OCI-LY1 (cell line): ENCODE measurements at regions not wholly inside any gene's neighbourhood (a gene's known extent, or its start where the extent isn't known, plus 50 kb on each side); places are given as distances from the start of the nearest gene placed in this dataset.
"Not testable (repeated sequence)": the region's sequence is repeated elsewhere in the genome, so short reads cannot be mapped to it uniquely, and the experiment has no call there.

Experiments used
- H2AFZ ChIP-seq: fragments of 200-600 bp; sonication (generic), shearing (Covaris generic); 2 replicates; pipeline ENCODE4 v1.6.0; 2014; ENCODE audit warnings: antibody characterized with exemption, mild to moderate bottlenecking, low read length
- H3F3A ChIP-seq: fragments of 200-600 bp; sonication (generic), shearing (Covaris generic); 2 replicates; pipeline ENCODE4 v1.6.0; 2014; ENCODE audit warnings: mild to moderate bottlenecking, antibody characterized with exemption, low read length, moderate library complexity; ENCODE audit not compliant: insufficient read depth
- H3K27ac ChIP-seq: fragments of 200-600 bp; sonication (generic); 2 replicates; pipeline ENCODE4 v1.5.1; 2014; ENCODE audit warnings: low read length, mixed run types, mild to moderate bottlenecking, low read depth; ENCODE audit not compliant: poor library complexity, severe bottlenecking
- H3K27me3 ChIP-seq: fragments of 200-600 bp; sonication (generic); 2 replicates; pipeline ENCODE4 v1.6.0; 2014; ENCODE audit warnings: antibody characterized with exemption, mild to moderate bottlenecking, low read length, moderate library complexity; ENCODE audit not compliant: insufficient read depth
- H3K36me3 ChIP-seq: fragments of 200-600 bp; sonication (generic); 2 replicates; pipeline ENCODE4 v1.6.1; 2014; ENCODE audit warnings: mild to moderate bottlenecking, antibody characterized with exemption, low read length, moderate library complexity, mixed read lengths; ENCODE audit not compliant: insufficient read depth
- H3K4me1 ChIP-seq: fragments of 200-600 bp; sonication (generic); 2 replicates; pipeline ENCODE4 v1.5.1; 2014; ENCODE audit warnings: mild to moderate bottlenecking, low read length, moderate library complexity; ENCODE audit not compliant: insufficient read depth, severe bottlenecking
- H3K4me2 ChIP-seq: fragments of 200-600 bp; sonication (generic), shearing (Covaris generic); 2 replicates; pipeline ENCODE4 v1.6.1; 2014; ENCODE audit warnings: low read length
- H3K4me3 ChIP-seq: fragments of 200-600 bp; sonication (generic); 2 replicates; pipeline ENCODE4 v1.5.1; 2014; ENCODE audit warnings: low read length, low read depth, mild to moderate bottlenecking, mixed read lengths; ENCODE audit not compliant: poor library complexity, severe bottlenecking
- H3K79me2 ChIP-seq: fragments of 200-600 bp; shearing (Covaris generic); 2 replicates; pipeline ENCODE4 v1.6.1; 2016; ENCODE audit warnings: mixed run types, low read length, mixed read lengths; ENCODE audit not compliant: insufficient read depth
- H3K9ac ChIP-seq: fragments of 200-600 bp; sonication (generic), shearing (Covaris generic); 2 replicates; pipeline ENCODE4 v1.6.1; 2014; ENCODE audit warnings: mild to moderate bottlenecking, low read length, mixed read lengths
- H3K9me2 ChIP-seq: fragments of 200-600 bp; sonication (generic), shearing (Covaris generic); 2 replicates; pipeline ENCODE4 v1.6.1; 2014; ENCODE audit warnings: low read depth, mild to moderate bottlenecking, low read length, mixed read lengths
- H3K9me3 ChIP-seq: fragments of 200-600 bp; shearing (Covaris generic); 2 replicates; pipeline ENCODE4 v1.6.1; 2014; ENCODE audit warnings: low read length, mixed read lengths
- H4K20me1 ChIP-seq: fragments of 200-600 bp; sonication (generic), shearing (Covaris generic); 2 replicates; pipeline ENCODE4 v1.6.0; 2016; ENCODE audit warnings: mild to moderate bottlenecking, low read length; ENCODE audit not compliant: insufficient read depth

- H3F3A ChIP-seq, H3K4me3 ChIP-seq, H3K27me3 ChIP-seq, H3K79me2 ChIP-seq, H3K4me2 ChIP-seq, H3K4me1 ChIP-seq, H3K9me2 ChIP-seq, H3K9me3 ChIP-seq, H3K36me3 ChIP-seq, H3K27ac ChIP-seq, H3K9ac ChIP-seq, H4K20me1 ChIP-seq, H2AFZ ChIP-seq: not testable (repeated sequence)
Measured at GRCh38 chr7:76676890-76677289, 49.8 kb upstream of the POMZP3 start.
